GM12873 (cell line): ENCODE measurements at regions not wholly inside any gene's neighbourhood (a gene's known extent, or its start where the extent isn't known, plus 50 kb on each side); places are given as distances from the start of the nearest gene placed in this dataset.

ENCODE experiments used
- TF ChIP-seq, protein P1 (sequence below): IDR thresholded peaks from 2 replicates; pipeline ENCODE4 v1.5.1; 2012; ENCODE audit warnings: low read depth, mild to moderate bottlenecking, moderate library complexity, low read length, control low read depth; ENCODE audit not compliant: insufficient read depth; ENCODE audit errors: missing control alignments

DNA sequence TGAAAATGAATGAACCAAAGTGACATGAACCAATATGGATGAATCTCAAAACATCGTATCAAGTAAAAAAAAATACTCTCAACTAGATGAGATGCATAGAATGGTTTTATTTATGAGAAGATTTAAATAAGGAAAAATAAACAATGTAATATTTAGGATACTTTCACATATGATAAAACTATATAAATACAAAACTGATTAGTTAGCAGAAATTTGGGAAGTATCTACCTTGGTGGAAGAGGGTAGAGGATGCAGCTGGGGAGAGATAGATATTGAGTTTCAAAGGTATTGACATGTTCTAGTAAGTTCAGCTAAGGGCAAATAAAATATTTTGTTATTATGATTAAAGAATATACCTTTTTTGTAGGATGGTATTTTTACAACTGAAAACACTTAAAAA is 463.1 kb downstream of the SH2D4B start:
- TF ChIP-seq, protein P1, sequence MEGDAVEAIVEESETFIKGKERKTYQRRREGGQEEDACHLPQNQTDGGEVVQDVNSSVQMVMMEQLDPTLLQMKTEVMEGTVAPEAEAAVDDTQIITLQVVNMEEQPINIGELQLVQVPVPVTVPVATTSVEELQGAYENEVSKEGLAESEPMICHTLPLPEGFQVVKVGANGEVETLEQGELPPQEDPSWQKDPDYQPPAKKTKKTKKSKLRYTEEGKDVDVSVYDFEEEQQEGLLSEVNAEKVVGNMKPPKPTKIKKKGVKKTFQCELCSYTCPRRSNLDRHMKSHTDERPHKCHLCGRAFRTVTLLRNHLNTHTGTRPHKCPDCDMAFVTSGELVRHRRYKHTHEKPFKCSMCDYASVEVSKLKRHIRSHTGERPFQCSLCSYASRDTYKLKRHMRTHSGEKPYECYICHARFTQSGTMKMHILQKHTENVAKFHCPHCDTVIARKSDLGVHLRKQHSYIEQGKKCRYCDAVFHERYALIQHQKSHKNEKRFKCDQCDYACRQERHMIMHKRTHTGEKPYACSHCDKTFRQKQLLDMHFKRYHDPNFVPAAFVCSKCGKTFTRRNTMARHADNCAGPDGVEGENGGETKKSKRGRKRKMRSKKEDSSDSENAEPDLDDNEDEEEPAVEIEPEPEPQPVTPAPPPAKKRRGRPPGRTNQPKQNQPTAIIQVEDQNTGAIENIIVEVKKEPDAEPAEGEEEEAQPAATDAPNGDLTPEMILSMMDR = no peak

DNA sequence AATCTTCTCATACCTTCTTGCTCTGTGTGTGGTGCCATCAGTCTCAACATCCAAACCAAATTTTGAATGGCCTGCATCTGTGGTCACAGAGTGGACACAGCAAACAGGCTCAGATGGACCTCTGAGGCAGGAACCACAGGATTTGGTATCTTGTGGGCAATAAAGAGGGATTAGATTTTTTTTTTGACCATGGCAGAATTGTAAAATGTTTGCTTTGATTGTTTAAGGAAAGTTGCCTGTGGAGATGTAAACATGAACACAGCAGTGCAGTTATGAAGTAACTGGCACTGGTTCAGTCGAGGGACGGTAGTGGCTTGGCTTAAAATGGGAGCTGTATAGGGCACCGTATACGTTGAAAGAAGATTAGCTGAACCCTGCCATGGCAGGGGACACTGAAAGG is 464.7 kb downstream of the SH2D4B start:
- TF ChIP-seq, protein P1 = no peak

DNA sequence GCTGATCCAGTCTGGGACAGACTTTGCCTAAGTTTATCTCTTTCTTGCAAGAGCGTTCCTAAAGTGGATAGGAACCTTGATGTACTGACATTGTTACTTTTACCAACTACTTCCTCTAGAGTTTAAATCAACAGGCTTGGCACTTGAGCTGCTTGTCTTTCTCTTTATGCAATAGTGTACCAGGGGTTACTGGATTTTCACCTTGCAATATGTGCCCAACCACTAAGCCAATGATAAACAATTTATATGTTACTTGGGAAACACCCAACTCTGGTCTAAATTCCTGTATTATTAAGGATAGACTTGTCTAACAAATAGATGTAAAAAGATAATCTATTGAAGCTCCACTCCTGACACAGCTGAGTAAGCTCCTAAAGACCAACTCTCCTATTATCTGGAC is 470.2 kb downstream of the SH2D4B start:
- TF ChIP-seq, protein P1 = no peak

DNA sequence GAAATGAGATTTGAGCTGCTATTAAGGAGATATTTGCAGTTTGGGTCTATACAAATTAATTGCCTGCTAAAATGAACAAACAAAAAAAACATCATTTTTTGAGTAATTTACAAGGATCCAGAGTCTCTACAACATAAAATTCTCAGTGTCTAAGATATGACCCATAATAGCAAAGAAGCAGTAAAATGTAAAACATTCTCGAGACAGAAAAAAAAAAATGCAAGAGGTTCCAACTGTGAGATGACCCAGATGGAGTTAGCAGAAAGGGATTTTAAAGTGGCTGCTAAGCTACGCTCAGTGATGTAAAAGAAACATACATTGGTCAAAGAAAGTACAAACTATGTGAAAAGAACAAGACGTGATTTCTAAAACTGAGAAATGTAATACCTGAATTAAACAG is 471.0 kb downstream of the SH2D4B start:
- TF ChIP-seq, protein P1 = no peak

DNA sequence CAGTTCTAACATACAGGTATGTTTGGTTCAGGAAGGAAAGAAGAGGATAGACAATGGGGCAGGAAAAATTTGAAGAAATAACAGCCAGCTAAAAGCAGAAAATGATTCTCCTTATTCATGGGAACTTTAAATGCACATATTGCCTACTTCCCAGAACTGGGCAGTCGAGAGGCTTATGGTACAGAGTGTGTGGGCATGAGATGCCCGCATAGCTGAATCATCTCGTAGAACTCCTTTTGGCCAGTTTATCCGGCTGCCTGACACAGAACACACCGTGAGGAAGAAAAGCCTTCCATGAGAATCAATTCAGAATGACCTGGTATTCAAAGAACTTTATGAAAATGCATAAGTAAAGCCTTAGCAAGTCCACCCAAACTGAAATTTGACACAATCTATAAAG is 471.6 kb downstream of the SH2D4B start:
- TF ChIP-seq, protein P1 = no peak

DNA sequence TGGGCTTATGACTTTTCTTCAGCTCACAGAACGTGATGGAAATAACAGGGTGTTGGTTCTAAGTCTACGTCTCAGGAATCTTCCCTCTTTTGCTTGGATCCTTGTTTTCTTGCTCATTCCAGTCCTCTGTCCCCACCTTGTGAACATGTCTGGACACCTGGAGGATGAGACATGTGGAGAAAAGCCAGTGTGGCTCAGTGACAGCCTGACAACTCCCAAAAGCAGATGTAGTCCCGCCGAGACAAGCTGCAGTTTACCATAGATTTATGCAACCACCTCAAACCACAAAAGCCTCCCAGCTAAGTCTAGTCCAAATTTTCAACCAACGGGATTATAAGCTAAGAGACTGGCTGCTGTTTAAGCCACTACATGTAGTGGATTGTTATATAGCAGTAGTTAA is 476.1 kb downstream of the SH2D4B start:
- TF ChIP-seq, protein P1 = no peak

DNA sequence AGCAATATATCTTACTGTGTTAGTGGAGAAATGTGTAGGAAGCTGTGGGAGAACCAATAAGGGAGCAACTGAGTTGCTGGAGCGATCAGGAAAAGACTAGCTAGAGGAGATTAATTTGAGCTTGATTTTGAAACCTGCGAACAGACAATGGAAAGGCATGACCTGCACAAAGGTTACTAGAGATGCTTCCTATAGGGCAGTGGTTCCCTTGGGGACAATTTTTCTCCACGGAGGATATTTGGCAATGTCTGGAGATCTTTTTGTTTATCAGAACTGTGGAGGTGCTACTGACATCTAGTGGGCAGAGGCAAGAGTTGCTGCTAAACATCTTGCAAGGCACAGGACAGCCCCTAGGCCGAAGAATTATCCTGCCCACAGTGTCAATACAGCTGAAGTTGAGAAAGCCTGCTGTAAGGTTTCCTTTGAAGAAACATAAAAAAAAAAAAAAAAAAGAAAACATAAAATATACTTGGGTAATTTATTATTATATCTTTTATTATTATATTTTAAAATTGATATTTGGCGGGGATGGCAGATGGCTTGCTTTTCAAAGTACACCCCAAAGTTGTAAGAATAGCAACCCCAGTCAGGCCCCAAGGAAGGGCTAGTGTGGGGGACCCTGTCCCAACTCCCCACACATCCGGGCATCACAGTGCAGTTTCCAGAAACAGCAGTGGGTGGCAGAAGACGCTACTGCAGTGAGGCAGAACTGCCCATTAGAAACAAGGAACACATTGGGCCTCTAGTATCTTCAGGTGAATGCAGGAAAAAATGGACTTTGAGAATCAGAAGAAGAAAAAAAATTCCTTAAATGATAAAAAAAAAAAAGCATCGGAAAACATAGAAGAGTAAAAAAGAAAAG is 481.6 kb downstream of the SH2D4B start:
- TF ChIP-seq, protein P1 = peak; percentile 85
